Right kidney (tissue), 1 donor: ENCODE measurements at regions not wholly inside any gene's neighbourhood (a gene's known extent, or its start where the extent isn't known, plus 50 kb on each side); places are given as distances from the start of the nearest gene placed in this dataset.

Experiments
- DNase-seq: peaks from one replicate; pipeline ENCODE4 v3.0.0-alpha.2; 2016

- no peak for DNase-seq
Observed at GRCh38 chr4:62133101-62133897, 933.2 kb downstream of the ADGRL3 start.

DNA sequence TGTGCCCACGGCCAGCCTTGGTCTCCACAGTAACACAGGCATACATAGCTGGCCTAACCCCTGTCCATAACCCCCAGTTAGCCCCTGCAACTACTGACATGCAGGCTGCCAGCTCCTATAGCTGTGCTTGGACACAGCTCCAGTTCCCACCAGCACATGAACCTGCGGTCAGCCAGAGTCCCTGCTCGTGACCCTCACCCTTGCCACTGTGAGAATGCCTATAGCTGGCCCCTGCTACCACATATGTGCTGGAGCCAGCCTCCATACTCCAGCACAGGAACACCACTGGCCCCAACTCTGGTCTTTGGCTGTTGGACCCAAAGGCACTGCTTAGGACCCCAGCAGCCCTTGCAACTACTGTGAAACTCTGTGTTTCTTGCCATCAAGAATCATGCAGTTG is 930.9 kb downstream of the ADGRL3 start:
- no peak for DNase-seq

GRCh38 chr4:62130637-62131036 is 930.5 kb downstream of the ADGRL3 start:
- DNase-seq = no peak

GRCh38 chr4:62130230-62130629 is 930.1 kb downstream of the ADGRL3 start:
- no peak for DNase-seq
